ENCODE measurements at regions not wholly inside any gene's neighbourhood (a gene's known extent, or its start where the extent isn't known, plus 50 kb on each side); places are given as distances from the start of the nearest gene placed in this dataset.

DNA sequence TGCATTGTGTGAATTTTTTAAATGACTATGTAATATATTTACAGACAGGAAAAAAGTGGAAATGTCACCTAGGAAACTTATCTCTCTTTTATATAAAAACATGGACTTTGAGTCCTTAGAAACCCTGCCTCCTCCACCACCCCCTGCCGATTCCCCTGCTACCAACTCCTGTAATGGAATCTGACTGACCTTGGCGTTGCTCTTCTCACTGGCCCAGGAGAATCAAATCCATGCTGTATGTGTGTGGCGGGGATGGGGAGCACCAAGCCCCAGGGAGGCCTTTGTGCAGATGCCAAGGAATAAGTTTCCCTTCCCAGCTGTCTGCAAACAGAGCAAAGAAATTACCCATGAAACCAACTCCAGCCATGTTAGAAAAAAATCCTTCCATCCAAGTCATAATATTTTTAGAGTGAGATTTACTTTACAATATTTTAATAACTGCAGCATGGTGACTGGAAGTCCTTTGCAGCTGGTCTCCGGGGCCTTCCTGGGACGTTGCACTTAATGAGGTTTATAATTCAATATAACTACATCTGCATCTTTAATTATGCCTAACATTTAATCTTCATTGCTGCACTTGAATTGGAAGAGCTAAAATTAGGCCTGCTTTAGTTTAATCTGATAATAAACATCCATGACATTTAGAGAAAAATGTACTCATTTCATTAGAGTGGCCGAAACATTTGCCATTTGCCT lies 111.4 kb upstream of the CACUL1 start:
- Histone ChIP-seq H3K27me3 (ENCODE audit: control insufficient read depth, insufficient read depth, low read length) (peaks cover 5% of the 10 kb centered on the region), H3K27ac (ENCODE audit: low read depth, low read length) (no peak overlapping the region), H3K4me3 (ENCODE audit: low read depth, low read length) (no peak overlapping the region), H3K9me3 (ENCODE audit: control insufficient read depth, insufficient read depth, low read length) (no peaks in the 10 kb centered on the region)
- ChIA-PET POLR2A (no interaction called here), CTCF (interaction anchor here (1.0 kb wide), 1 partner anchor 407 kb away, joined by 3 read pairs; no protein-coding TSS in a partner anchor)
- DNase-seq (ENCODE audit: low read depth, low spot score) = no peak
- TF ChIP-seq CTCF (IDR thresholded peaks at IDR 0.05; ENCODE audit: low read depth, low read length) = no peak

DNA sequence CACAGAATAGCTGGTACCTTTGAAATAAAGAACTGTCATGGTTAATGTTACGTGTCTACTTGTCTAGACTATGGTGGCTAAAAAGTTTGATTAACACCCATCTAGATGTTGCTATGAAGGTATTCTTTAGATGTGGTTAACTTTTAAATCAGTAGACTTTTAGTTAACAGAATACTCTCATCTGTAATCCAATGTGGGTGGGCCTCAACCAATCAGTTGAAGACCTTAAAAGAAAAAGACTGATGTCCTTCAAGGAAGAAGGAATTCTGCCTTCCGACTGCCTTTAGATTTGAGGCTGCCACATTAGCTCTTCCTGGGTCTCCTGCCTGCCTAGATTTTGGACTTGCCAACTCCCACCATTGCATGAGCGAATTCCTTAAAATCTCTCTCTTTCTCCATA lies 113.0 kb upstream of the CACUL1 start:
- DNase-seq (ENCODE audit: low read depth, low spot score) = no peak
- CTCF ChIA-PET = no interaction called here
- no peak for TF ChIP-seq CTCF (IDR thresholded peaks at IDR 0.05; ENCODE audit: low read depth, low read length)

DNA sequence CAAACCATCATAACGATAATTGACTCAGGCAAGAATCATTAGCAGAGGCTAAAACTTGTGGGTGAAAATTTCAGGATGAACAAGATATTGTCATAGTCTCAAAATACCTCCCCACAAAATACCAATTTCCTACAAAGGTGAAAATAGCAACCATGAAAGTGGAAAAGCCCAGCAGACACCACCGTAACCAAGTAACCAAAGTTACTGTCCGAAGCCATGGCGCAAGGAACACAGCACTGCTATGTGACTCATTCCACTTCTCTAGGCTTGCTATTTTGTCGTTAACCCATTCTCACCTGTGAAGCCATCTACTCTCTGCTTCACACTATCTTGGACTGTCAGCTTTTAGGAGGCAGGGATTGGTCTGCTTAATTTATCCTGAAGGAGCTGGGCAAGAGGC lies 113.8 kb upstream of the CACUL1 start:
- peaks cover 5% of the 10 kb centered on the region for H3K27me3 ChIP-seq (ENCODE audit: control insufficient read depth, insufficient read depth, low read length)
- H3K27ac ChIP-seq (ENCODE audit: low read depth, low read length) = no peak overlapping the region
- CTCF ChIA-PET = interaction anchor here (0.6 kb wide), 1 partner anchor 16 kb away, joined by 4 read pairs; no protein-coding TSS in a partner anchor
- POLR2A ChIA-PET = interaction anchor here (0.6 kb wide), 1 partner anchor 466 kb away, joined by 4 read pairs; no protein-coding TSS in a partner anchor
- no peak for DNase-seq (ENCODE audit: low read depth, low spot score)
- no peaks in the 10 kb centered on the region for H3K9me3 ChIP-seq (ENCODE audit: control insufficient read depth, insufficient read depth, low read length)
- TF ChIP-seq CTCF (IDR thresholded peaks at IDR 0.05; ENCODE audit: low read depth, low read length) = no peak
- no peak overlapping the region for H3K4me3 ChIP-seq (ENCODE audit: low read depth, low read length)

More for the DNA sequence above, 113.0 kb upstream of the CACUL1 start:
- H3K9me3 ChIP-seq (ENCODE audit: control insufficient read depth, insufficient read depth, low read length) = no peaks in the 10 kb centered on the region
- POLR2A ChIA-PET = no interaction called here
- no peak overlapping the region for H3K4me3 ChIP-seq (ENCODE audit: low read depth, low read length)
- H3K27me3 ChIP-seq (ENCODE audit: control insufficient read depth, insufficient read depth, low read length) = peaks cover 5% of the 10 kb centered on the region
- H3K27ac ChIP-seq (ENCODE audit: low read depth, low read length) = no peak overlapping the region

GRCh38 chr10:118870467-118871243 lies 115.9 kb upstream of the CACUL1 start:
- Histone ChIP-seq H3K27me3 (ENCODE audit: control insufficient read depth, insufficient read depth, low read length) (peaks cover 5% of the 10 kb centered on the region), H3K4me3 (ENCODE audit: low read depth, low read length) (no peak overlapping the region), H3K9me3 (ENCODE audit: control insufficient read depth, insufficient read depth, low read length) (no peaks in the 10 kb centered on the region), H3K27ac (ENCODE audit: low read depth, low read length) (no peak overlapping the region)
- no peak for DNase-seq (ENCODE audit: low read depth, low spot score)
- no peak for TF ChIP-seq CTCF (IDR thresholded peaks at IDR 0.05; ENCODE audit: low read depth, low read length)
- ChIA-PET CTCF (no interaction called here), POLR2A (no interaction called here)

DNA sequence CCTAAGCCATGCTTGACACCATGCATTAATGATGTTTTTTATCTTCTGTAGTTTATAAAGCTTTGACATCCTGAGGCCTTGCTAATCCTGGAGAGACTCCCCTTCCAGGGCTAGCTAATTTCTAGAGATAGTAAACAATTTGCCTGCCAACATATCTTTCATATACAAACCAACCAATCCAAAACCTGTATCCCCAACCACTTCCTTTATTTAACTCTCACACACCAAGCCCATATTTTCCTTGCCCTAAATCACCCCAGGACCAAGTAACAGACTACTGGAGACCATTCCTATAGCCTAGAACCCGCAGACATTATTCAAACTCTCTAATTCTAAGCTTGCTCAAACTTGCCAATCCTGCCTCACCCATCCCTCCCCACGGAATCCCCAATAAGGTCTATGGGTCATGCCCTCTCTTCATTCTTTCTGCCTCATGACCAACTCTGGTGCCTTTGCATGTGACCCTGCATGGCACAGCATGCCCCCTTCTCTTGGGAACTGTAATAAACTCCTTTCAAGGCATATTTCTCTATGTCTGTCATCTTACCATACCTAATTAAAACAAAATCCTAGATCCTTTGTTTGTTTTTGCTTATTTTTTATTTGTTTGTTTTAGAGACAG lies 116.6 kb upstream of the CACUL1 start:
- DNase-seq (ENCODE audit: low read depth, low spot score) = no peak
- H3K27ac ChIP-seq (ENCODE audit: low read depth, low read length) = no peak overlapping the region
- CTCF ChIA-PET = no interaction called here
- TF ChIP-seq CTCF (IDR thresholded peaks at IDR 0.05; ENCODE audit: low read depth, low read length) = no peak
- no peak overlapping the region for H3K4me3 ChIP-seq (ENCODE audit: low read depth, low read length)
- peaks cover 5% of the 10 kb centered on the region for H3K27me3 ChIP-seq (ENCODE audit: control insufficient read depth, insufficient read depth, low read length)
- H3K9me3 ChIP-seq (ENCODE audit: control insufficient read depth, insufficient read depth, low read length) = no peaks in the 10 kb centered on the region
- POLR2A ChIA-PET = no interaction called here

Data from AG04450 (cell line).